Esophagus muscularis mucosa (tissue), 4 donors: ENCODE measurements at regions not wholly inside any gene's neighbourhood (a gene's known extent, or its start where the extent isn't known, plus 50 kb on each side); places are given as distances from the start of the nearest gene placed in this dataset.
A peak's percentile ranks its signal among the peaks of the same experiment; 100 is the strongest.

Experiments used
- DNase-seq: peaks from one replicate; pipeline ENCODE4 v3.0.0-alpha.2; 2017; ENCODE audit errors: extremely low spot score
- H3K27ac ChIP-seq, 4 donors: fragments of 200-600 bp; sonication (generic); replicated peaks in 1 of 4; 1 replicate in 3 of 4; 2 replicates in 1 of 4; pipeline ENCODE4 v1.5.1; 2016 to 2019; ENCODE audit warnings: mild to moderate bottlenecking in 1 of 4
- H3K27me3 ChIP-seq, 4 donors: fragments of 200-600 bp; sonication (generic); one replicate each; pipeline versions ENCODE4 v1.5.1 to v1.6.0; 2016 to 2019
- H3K36me3 ChIP-seq, 4 donors: fragments of 200-600 bp; sonication (generic); one replicate each; pipeline ENCODE4 v1.5.1; 2016 to 2019
- H3K4me1 ChIP-seq, 4 donors: fragments of 200-600 bp; sonication (generic); one replicate each; pipeline ENCODE4 v1.5.1; 2016 to 2019
- H3K4me3 ChIP-seq, 4 donors: fragments of 200-600 bp; sonication (generic); 1 replicate in 2 of 4; 2 replicates in 2 of 4; pipeline ENCODE4 v1.5.1; 2016 to 2019; ENCODE audit warnings: mild to moderate bottlenecking in 4 of 4, moderate library complexity in 1 of 4
- H3K9me3 ChIP-seq, 4 donors: fragments of 200-600 bp; sonication (generic); 1 replicate in 3 of 4; 2 replicates in 1 of 4; pipeline ENCODE4 v1.5.1; 2016 to 2019
- EP300 ChIP-seq: sonication (generic); formaldehyde crosslinking; IDR thresholded peaks from one replicate; pipeline ENCODE4 v1.6.1; 2017; ENCODE audit warnings: antibody characterized with exemption
- POLR2A ChIP-seq: fragments of 450-650 bp; IDR thresholded peaks from one replicate; pipeline ENCODE4 v1.6.1; 2017; ENCODE audit warnings: antibody characterized with exemption, moderate library complexity, mild to moderate bottlenecking, low read depth
- POLR2AphosphoS5 ChIP-seq, 2 donors: sonication (generic); formaldehyde crosslinking; IDR thresholded peaks; one replicate each; pipeline ENCODE4 v1.6.1; 2017; ENCODE audit warnings: antibody characterized with exemption in 2 of 2
- WGBS: methylation state at CpG from one replicate; pipeline ENCODE4 v1.1.5; 2018; 5-methylcytosine and 5-hydroxymethylcytosine counted together
- intact Hi-C: fragments of 100-400 bp; cut with DNase I; formaldehyde crosslinking; loops from one replicate; pipeline ENCODE4 v1.15.1; 2023
- TF ChIP-seq, protein P1 (sequence below), 3 experiments: fragments of 200-600 bp in 2 of 3; fragments of 450-650 bp in 1 of 3; sonication (generic) in 2 of 3; IDR thresholded peaks; one replicate each; pipeline ENCODE4 v1.5.1; 2017 to 2019; ENCODE audit warnings: antibody characterized with exemption in 3 of 3, mild to moderate bottlenecking in 2 of 3, moderate library complexity in 1 of 3

DNA sequence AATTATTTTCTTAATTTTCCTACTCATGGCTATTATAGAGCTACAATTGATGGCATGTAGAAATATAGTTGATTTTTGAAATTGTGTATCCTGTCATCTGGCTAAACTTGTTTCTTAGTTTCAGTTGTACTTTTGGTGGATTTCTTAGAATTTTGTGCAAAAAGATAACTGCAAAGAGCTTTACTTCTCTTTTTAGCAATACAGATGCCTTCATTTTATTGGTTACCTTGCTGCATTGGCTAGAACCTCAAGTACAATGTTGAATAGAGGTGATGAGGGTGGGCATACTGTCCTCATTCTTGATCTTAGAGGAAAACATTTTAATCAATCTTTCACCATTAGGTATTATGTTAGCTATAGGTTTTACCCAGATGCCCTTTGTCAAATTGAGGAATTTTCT is 67.9 kb downstream of the METRNL start:
- no peak for TF ChIP-seq EP300
- no peak for TF ChIP-seq POLR2A
- TF ChIP-seq, protein P1, sequence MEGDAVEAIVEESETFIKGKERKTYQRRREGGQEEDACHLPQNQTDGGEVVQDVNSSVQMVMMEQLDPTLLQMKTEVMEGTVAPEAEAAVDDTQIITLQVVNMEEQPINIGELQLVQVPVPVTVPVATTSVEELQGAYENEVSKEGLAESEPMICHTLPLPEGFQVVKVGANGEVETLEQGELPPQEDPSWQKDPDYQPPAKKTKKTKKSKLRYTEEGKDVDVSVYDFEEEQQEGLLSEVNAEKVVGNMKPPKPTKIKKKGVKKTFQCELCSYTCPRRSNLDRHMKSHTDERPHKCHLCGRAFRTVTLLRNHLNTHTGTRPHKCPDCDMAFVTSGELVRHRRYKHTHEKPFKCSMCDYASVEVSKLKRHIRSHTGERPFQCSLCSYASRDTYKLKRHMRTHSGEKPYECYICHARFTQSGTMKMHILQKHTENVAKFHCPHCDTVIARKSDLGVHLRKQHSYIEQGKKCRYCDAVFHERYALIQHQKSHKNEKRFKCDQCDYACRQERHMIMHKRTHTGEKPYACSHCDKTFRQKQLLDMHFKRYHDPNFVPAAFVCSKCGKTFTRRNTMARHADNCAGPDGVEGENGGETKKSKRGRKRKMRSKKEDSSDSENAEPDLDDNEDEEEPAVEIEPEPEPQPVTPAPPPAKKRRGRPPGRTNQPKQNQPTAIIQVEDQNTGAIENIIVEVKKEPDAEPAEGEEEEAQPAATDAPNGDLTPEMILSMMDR (IDR thresholded peaks at IDR 0.05) = no peak
- no peak for TF ChIP-seq POLR2AphosphoS5 (IDR thresholded peaks at IDR 0.05)
- intact Hi-C loops = no loop called here

GRCh38 chr17:83148317-83149028 is 69.1 kb downstream of the METRNL start:
- no peak overlapping the region for H3K4me3 ChIP-seq
- H3K36me3 ChIP-seq = no peaks in the 10 kb centered on the region
- WGBS = 86% methylated on average over 17 of the region's 17 CpGs
- DNase-seq = no peak
- H3K27ac ChIP-seq = no peak overlapping the region
- H3K27me3 ChIP-seq = peaks cover 0 to 8% (median 0%) of the 10 kb centered on the region in 4 donors
- H3K4me1 ChIP-seq = peaks cover 0 to 27% (median 16%) of the 10 kb centered on the region in 4 donors
- TF ChIP-seq POLR2AphosphoS5 (IDR thresholded peaks at IDR 0.05) (no peak), EP300 (no peak), POLR2A (no peak)
- TF ChIP-seq, protein P1 (IDR thresholded peaks at IDR 0.05) = no peak
- intact Hi-C loops = no loop called here
- H3K9me3 ChIP-seq = no peaks in the 10 kb centered on the region

More for the DNA sequence above, 67.9 kb downstream of the METRNL start:
- Histone ChIP-seq H3K27ac (no peak overlapping the region), H3K36me3 (no peaks in the 10 kb centered on the region), H3K9me3 (peaks cover 0 to 3% (median 0%) of the 10 kb centered on the region in 4 donors), H3K4me3 (no peak overlapping the region), H3K4me1 (peaks cover 0 to 20% (median 16%) of the 10 kb centered on the region in 4 donors), H3K27me3 (peaks cover 0 to under 1% (median 0%) of the 10 kb centered on the region in 4 donors)
- DNase-seq = no peak

- TF ChIP-seq, protein P1 (IDR thresholded peaks at IDR 0.05) = no peak
- TF ChIP-seq POLR2A (no peak), EP300 (no peak), POLR2AphosphoS5 (IDR thresholded peaks at IDR 0.05) (no peak)
- Histone ChIP-seq H3K36me3 (no peaks in the 10 kb centered on the region), H3K27me3 (peaks cover 0 to 8% (median 0%) of the 10 kb centered on the region in 4 donors), H3K27ac (no peak overlapping the region), H3K4me3 (no peak overlapping the region), H3K4me1 (peaks cover 0 to 31% (median 15%) of the 10 kb centered on the region in 4 donors), H3K9me3 (no peaks in the 10 kb centered on the region)
- WGBS = 90% methylated on average over 9 of the region's 9 CpGs
- intact Hi-C loops = no loop called here
- DNase-seq = peak; percentile 72
Measured at GRCh38 chr17:83149029-83149725, 69.8 kb downstream of the METRNL start.

DNA sequence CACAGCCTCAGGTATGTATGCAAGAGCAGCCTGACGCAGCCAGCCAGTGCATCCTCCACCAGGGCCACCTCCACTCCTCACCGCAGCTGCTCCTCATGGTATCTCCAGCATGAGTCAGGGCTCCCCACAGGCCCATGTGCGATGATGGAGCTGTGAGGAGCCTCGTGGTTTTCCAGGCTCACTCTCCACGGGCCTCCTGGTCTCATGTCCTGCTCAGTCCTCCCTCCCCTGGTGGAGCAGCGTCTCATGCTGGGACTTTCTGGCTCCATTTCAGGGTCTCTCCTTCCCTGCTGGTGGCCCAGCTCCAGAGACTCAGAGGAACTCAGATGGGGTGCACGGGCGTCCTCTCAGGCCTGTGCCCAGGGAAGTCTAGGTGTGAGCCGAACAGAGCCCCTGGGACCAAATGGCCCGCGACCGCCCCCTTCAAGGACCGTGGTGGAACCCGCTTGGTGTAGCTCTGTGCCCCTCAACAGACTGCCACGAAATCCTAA is 70.4 kb downstream of the METRNL start:
- Histone ChIP-seq H3K36me3 (no peaks in the 10 kb centered on the region), H3K27me3 (peaks cover 0 to 8% (median 0%) of the 10 kb centered on the region in 4 donors), H3K4me1 (peaks cover 0 to 32% (median 14%) of the 10 kb centered on the region in 4 donors), H3K27ac (no peak overlapping the region), H3K4me3 (no peak overlapping the region), H3K9me3 (no peaks in the 10 kb centered on the region)
- TF ChIP-seq POLR2A = no peak
- TF ChIP-seq POLR2AphosphoS5 (IDR thresholded peaks at IDR 0.05) = no peak
- no peak for TF ChIP-seq EP300
- TF ChIP-seq, protein P1 (IDR thresholded peaks at IDR 0.05) = no peak
- DNase-seq = peak; percentile 80
- intact Hi-C loops = no loop called here
- 94% methylated on average over 10 of the region's 15 CpGs for WGBS
